GM19455 (cell line): ENCODE measurements at regions not wholly inside any gene's neighbourhood (a gene's known extent, or its start where the extent isn't known, plus 50 kb on each side); places are given as distances from the start of the nearest gene placed in this dataset.
"Not testable (repeated sequence)": the region's sequence is repeated elsewhere in the genome, so short reads cannot be mapped to it uniquely, and the experiment has no call there.

ENCODE experiments used
- ATAC-seq: cut with Tn5 transposase; IDR thresholded peaks from one replicate; pipeline ENCODE4 v1.9.1; 2021; ENCODE audit not compliant: unreplicated experiment

- not testable (repeated sequence) for ATAC-seq
Measured at GRCh38 chr6:66258731-66259487, 551.9 kb upstream of the EYS start.

GRCh38 chr6:66245231-66245630, 538.2 kb upstream of the EYS start:
- no peak for ATAC-seq

GRCh38 chr6:66238851-66239250, 531.8 kb upstream of the EYS start:
- ATAC-seq = no peak

- no peak for ATAC-seq
Measured at GRCh38 chr6:66232890-66233289, 525.9 kb upstream of the EYS start.

- no peak for ATAC-seq
Measured at GRCh38 chr6:66230591-66230990, 523.6 kb upstream of the EYS start.

GRCh38 chr6:66226109-66226508, 519.1 kb upstream of the EYS start:
- no peak for ATAC-seq

- ATAC-seq = no peak
Measured at GRCh38 chr6:66210964-66211363, 503.9 kb upstream of the EYS start.

GRCh38 chr6:66200390-66200789, 493.4 kb upstream of the EYS start:
- no peak for ATAC-seq

- ATAC-seq = no peak
Measured at GRCh38 chr6:66199171-66199570, 492.1 kb upstream of the EYS start.

GRCh38 chr6:66198062-66198624, 491.1 kb upstream of the EYS start:
- ATAC-seq = no peak

- ATAC-seq = no peak
Measured at GRCh38 chr6:66190858-66191257, 483.8 kb upstream of the EYS start.

GRCh38 chr6:66189915-66190314, 482.9 kb upstream of the EYS start:
- ATAC-seq = no peak

- no peak for ATAC-seq
Measured at GRCh38 chr6:66186756-66187155, 479.7 kb upstream of the EYS start.

- no peak for ATAC-seq
Measured at GRCh38 chr6:66184091-66184490, 477.1 kb upstream of the EYS start.

GRCh38 chr6:66179361-66179760, 472.3 kb upstream of the EYS start:
- ATAC-seq = no peak

- no peak for ATAC-seq
Measured at GRCh38 chr6:66173587-66173986, 466.6 kb upstream of the EYS start.

- ATAC-seq = not testable (repeated sequence)
Measured at GRCh38 chr6:66166713-66167112, 459.7 kb upstream of the EYS start.

GRCh38 chr6:66161546-66162108, 454.6 kb upstream of the EYS start:
- no peak for ATAC-seq

- no peak for ATAC-seq
Measured at GRCh38 chr6:66159937-66160336, 452.9 kb upstream of the EYS start.

- no peak for ATAC-seq
Measured at GRCh38 chr6:66153247-66153646, 446.2 kb upstream of the EYS start.

GRCh38 chr6:66149132-66149531, 442.1 kb upstream of the EYS start:
- no peak for ATAC-seq

GRCh38 chr6:66145867-66146266, 438.8 kb upstream of the EYS start:
- ATAC-seq = no peak

- ATAC-seq = no peak
Measured at GRCh38 chr6:66134021-66134420, 427.0 kb upstream of the EYS start.
